NCI-H345 treated with DMSO at 0.1 percent for 48 hours (cell line): ENCODE measurements at regions not wholly inside any gene's neighbourhood (a gene's known extent, or its start where the extent isn't known, plus 50 kb on each side); places are given as distances from the start of the nearest gene placed in this dataset.
"Not testable (repeated sequence)": the region's sequence is repeated elsewhere in the genome, so short reads cannot be mapped to it uniquely, and the experiment has no call there.

ENCODE experiments used
- DNase-seq: peaks from one replicate; lab custom pipeline; 2025; ENCODE audit not compliant: unreplicated experiment; lab: John Stamatoyannopoulos, UW

DNA sequence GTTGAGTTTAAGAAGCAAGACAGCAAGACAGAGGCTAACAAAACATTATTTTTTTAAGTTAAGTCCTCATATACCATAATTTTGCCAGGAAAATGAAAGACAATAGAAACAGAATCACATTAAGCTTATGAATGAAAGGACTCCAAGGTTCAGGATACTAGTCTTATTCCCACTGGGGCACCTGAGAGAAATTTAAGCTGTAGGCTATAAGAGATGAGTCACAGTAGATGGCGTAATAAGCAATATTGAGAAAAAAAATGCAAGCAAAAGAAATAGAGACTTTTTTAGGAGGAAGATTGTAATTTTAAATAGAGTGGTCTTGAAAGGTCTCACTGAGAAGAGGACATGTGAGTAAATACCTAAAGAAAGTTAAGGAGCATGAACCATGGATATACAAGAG is 57.1 kb upstream of the KIF2B start:
- DNase-seq = no peak

DNA sequence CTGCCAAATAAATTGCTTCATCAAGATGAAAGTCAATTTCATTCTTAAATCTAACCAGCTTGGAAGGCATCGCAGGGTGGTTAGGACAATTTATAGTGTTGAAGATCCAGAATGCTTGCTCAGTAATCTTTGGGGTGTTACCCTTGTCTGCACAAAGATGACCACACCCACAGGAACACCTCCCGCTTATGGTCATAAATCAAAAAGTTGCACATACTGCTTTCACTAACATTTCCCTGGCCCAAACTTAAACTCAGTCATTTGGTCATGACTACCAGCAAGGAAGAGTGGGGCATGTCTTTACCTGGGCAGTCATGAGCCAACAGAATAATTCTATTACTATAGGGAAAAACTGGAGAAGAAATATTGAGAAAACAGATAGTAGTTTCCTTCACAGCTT is 57.6 kb upstream of the KIF2B start:
- DNase-seq = no peak

DNA sequence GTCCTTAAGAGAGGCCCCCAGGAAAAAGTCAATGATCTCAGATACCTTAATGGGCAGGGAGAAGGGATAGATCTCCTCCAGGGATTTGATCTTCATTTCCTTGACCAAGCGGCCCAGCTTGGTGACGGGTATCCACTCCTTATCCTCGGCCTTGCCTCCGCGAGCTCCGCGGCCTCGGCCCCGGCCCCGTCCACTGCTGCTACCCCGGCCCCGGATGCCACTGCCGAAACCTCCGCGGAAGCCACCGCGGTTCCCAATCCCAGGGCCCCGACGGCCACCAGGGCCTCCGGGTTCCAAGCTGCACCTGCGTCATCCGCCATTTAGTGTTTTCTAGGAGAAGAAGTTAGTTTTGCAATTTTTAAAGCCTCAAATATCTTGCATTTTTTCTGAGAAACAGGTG is 65.2 kb upstream of the KIF2B start:
- DNase-seq = no peak

DNA sequence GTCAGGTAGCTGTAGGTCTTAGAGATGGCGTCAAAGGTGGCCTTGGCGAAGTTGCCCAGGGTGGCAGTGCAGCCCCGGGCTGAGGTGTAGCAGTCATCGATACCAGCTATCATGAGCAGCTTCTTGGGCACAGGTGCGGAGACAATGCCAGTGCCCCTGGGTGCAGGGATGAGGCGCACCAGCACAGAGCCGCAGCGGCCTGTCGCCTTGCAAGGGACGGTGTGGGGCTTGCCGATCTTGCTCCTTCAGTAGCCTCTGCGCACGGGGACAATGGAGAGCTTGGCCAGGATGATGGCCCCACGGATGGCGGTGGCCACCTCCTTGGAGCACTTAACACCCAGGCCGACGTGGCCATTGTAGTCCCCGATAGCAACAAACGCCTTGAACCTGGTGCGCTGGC is 65.6 kb upstream of the KIF2B start:
- DNase-seq = not testable (repeated sequence)

DNA sequence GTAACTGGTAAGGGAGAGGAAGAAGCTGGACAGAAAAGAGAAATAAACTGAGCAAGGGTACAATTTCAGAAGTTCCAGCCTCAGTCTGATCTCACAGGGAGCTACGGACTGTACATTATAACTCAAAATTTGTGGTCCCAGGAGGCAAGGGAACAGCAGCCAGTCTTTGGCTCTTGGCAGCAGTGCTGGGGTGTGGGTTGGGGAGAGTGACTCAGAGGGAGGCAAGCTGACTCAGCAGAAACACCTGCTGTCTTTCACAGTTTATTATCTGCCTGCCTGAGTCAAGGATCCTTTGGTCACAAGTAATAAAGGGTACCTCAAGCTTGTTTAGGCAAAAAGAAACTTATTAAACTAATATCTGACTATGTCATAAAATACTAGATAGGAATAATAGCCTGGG is 73.5 kb upstream of the KIF2B start:
- no peak for DNase-seq

DNA sequence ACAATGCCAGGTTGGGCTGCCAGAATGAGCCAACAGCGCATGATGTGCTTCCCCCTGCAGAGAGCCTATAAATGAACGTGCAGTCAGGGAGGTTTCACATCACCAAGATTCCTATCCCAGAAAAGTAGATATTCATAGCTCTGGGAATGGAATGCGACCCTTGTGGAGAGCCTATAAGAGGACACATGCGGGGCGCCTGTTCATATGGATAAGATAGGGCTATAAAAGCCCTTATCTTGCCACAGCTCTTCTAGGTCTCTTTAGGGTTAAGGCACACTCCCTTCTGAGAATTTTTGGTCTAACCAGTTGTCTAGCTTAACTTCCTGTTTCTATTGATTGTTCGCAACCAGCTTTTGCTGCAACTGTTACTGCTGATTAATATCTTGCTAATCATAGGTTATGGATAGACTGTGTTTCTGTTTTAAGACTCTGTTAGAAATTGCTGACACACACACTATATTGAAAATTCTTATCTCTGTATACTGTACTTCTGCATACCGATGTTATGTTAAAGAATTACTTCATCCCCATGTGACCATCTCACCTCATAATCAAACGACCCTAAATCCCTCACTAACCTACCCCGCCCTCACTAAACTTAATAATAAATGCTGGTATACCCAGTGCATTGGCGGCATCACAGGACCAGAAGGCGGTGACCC is 74.4 kb upstream of the KIF2B start:
- DNase-seq = not testable (repeated sequence)

DNA sequence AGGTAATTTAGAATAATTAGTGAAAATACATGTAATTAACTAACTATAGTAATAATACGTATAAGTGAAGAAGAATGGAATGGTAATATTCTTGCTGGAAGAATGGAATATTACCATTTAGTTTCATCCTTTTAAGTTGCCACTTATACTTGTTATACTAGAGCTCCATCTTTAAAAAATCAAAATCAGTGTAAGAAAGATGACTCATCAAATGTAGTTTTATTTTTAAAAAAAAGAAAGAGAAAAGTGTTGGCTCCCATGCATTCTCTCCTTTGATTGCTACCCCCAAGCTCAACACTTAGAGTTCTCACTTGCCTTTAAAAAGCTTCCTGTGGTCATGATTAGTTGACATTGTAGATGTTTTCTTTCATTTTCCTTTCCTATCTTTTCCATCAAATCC is 82.4 kb upstream of the KIF2B start:
- no peak for DNase-seq

DNA sequence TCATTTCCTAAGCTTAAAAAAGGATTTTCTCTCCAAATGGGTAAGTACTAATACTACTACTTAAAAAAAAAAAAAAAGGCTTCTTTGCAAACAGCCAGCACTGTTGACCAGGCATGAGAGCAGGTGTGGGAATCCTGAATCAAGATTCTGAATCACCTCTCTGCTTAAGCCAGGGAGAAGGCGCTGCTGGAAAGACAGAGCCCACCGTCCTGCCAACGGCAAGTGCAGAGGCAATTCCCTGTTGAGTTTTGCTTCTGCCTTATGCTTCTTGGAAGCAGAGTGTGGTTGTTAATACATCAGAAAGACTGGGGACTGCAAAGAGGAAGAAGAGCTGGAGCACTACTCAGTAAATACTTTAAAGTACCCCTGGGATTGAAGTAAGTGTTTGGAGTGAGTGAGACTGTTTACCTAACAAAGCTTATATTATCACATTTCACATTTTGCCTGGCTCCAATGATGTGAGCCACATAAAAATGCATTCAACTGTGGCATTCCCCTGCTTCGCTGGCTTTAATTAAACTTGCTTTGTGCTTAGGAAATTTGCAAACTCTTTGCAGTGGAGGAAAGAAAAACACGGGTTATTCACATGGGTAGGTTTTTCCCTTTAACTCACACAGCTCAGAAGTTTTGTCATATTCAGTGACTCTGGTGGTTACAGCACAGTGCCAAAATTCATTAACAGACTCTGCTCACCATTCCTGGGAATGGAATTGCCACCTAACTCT is 86.0 kb upstream of the KIF2B start:
- DNase-seq = peak; percentile 3

DNA sequence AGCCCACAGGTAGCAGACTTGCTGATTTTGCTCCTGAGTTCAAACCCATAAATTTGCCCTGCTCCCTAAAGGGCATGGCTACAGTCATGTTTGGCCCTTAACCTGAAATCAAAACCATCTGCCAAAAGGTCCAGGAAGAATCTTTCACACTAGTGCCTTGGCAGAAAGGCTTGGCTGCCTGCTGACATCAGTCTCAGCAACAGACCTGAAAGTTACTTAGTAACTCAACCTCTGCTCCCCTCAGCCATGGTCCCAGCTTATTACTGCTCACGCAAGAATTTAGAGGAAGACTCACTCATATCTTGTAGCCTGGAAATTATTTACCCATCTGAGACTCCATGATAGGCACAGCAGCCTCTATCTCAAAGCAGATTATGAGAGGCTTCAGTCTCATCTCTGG is 98.0 kb upstream of the KIF2B start:
- DNase-seq = no peak

DNA sequence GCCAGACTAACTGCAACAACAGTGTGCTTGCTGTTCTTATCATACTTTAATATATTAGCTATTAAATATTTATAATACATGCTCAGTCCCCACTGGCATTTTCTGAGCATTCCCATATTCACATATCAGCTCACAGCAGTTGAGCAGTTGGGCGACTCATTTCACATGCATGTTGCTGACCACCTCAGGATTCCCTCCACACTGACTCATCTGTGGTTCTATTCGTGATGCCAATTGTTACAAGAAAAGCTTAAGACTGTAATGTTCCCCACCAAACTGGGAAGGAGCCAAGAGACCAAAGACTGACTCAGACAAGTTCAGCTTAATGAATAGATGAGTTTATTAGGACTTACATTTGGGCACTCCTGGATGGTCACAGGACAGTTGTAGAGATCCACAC is 100.3 kb upstream of the KIF2B start:
- DNase-seq = no peak

DNA sequence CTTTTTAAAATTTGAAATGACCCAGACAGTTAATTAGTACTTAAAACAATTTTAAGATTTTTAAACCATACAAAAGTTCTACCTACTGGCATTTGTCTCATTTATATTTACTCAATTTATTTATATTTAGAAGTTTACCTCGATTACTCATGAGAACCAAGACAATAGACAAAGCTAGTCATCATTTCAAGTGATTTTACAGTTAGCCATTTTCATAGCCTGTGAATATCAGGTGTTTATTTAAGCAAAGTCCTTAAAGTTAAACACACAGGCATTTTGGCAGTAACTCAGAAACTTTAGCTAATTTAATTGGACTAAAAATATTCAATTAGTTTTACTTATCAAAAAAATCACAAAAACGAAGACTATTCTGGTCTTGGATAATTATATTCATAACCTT is 101.6 kb upstream of the KIF2B start:
- DNase-seq = no peak

DNA sequence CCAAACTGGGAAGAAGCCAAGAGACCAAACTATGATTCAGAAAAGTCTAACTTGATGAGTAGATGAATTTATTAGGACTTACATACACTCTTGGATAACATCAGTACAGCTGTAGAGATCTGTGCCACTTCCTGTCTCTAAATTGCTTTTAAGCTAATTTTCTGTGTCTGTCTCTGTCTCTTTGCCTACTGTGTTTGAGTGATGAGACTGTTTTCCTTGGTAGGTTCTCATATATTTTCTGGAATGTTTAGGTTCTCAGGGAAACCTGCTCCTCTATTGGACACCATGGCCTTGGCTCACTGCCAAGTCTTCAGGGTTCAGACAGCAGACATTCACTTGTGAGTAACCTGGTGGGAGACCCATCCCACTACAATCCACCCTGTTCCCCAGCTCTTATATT is 103.5 kb upstream of the KIF2B start:
- no peak for DNase-seq

DNA sequence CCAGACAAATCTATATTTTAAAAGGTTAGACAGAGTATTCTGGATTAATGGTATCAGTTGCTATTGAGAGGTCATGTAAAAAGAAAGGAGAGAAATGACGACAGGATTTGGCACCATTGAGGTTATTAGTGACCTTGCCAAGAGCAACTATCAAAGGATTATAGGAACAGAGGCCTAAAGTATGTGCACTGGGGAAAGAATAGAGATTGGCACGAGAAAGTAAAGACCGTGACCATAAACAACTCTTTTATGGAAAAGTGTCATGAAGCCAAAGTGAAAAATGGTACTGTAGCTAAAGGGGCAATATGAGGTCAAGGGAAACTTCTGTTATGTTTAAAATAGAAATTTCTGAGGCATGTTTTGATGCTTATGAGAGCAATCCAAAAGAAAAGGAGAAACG is 115.2 kb upstream of the KIF2B start:
- DNase-seq = no peak

DNA sequence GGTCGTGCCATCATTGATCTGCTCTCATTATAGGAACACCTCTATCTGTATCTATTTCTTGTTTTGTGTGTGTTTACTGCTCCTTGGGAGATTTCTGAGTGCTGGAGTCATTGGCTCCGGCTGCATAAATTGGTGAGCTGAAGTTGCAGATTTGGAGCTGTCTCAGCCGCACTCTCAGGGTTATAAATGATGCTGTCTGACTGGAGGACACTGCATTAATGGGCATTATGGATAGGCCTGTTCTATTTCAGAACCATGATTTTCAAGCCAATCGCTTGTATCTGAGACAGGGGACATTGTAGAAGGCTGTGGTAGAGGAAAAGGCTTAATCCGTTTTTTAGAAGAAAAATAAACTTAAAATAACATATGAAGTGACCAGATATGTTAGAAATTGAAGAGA is 126.4 kb upstream of the KIF2B start:
- DNase-seq = no peak

DNA sequence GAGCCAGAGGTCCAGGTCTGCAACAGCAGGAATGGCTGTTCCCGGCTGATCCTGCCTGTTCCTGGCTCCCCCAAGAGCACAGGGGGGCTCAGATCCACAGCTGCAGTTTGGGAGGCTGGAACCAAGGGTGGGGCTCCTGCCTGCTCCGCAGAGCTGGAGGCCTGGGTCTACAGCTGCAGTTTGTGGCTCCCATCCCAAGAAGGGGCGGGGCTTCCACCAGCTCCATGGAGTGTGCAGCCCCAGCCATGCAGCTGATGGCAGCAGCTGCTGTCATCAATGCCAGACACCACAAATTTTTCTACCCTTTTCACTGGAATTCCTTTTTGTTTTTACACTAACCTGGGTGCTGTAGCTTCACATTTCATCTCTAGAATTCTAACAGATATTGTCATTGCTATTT is 135.4 kb upstream of the KIF2B start:
- DNase-seq = no peak

DNA sequence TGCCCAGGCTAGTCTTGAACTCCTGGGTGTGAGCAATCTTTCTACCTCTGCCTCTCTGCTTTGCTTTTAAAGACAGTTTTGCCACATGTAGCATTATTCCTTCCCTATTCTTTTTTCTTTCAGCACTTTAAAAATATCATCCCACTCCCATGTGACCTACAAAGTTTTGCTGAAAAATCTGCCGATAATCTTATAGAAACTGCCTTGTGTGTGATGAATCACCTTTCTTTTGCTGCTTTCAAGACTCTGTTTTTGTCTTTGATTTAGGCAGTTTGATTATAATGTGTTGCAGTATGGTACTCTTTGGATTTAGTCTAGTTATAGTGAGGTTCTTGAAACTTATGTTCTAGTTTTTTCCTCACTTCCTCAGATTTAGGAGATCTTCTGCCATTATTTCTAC is 142.0 kb upstream of the KIF2B start:
- DNase-seq = no peak

DNA sequence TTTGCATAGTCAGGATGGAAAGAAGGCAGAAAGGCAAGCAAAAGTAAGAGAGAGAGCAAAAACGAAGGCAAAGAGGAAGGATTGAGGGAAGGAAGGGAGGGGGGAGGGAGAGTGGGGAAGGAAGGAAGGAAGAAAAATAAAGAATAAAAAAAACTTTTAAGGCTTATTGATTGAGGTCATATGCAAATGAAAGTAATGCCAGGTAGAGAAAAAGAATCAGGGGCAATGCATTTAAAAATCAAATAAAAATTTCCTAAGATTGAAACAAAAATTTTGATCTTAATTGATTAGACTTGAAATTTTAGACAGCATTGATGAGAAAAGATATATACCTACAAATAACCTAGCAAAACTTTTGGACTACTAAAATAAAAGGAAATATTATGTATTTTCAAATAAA is 153.9 kb upstream of the KIF2B start:
- no peak for DNase-seq

DNA sequence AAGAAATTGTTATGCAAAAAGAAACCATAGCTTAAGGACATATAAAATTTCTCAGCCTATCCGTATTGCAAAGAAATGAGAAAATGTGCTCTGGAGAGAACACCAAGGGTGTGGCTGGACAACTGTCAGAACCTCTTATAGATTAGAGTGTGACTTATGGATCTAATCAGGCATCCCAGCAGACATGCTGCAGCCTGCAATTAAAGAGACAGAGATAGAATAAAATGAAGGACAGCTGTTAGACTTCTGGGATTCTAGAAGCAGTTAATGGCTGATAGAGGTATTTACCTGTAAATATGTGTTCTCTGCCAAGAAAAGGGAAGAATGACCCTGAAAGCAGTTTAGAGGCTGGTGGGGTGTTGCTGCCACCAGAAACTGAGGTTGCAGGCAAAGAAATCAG is 160.1 kb upstream of the KIF2B start:
- no peak for DNase-seq

DNA sequence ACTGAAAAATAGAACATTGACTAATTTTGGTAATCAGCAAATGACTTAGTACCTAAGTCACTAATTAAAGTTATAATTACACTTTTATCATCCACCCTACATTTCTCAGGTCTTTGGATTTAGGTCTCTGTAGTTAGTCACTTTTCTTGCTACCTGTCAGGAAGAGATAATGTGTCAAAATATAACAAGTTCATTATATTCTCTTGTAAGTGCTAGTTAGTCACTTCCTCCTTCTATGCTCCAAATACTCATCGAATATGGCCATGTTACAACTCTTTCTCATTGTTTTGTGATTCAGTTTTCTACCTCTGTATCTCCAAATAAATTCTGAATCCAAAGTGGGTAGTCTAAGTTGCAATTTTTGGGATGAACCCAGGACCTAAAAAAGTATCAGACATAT is 163.5 kb upstream of the KIF2B start:
- DNase-seq = no peak

DNA sequence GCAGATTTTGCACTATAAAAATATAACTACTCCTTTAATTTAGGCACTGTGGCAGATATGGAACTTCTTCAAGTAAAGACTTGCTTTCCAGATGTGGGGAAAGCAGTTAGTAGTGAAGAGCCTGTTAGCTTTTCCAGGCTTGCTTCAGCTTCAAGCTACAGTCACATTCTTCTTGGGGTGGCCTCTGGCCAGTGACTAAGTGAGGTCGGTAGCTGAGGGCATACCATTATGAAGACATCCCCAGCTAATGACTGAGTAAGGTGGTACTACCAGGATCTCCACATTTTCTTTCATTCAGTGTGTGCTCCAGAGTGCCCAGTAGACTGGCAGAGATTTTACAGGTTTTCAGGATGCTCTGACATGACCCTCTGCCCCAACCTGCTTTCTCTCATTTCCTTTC is 167.1 kb upstream of the KIF2B start:
- no peak for DNase-seq

DNA sequence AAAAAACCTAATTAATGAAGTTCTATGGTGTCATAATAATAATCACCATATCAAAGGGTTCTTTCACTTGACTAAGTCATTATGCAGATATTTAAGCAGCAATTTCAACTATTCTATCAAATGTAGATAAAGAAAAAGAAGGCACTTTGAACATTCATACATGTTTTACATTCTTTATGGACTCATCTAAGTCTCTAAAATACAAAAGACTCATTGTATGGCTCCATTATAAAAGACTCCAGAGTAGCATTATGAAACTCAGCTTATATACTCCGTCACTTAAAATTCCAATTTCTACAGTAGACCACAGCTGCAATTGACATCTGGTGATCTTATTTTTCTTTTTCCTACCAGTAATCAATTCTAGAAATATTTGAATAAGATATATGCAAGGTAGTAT is 173.5 kb upstream of the KIF2B start:
- DNase-seq = no peak

DNA sequence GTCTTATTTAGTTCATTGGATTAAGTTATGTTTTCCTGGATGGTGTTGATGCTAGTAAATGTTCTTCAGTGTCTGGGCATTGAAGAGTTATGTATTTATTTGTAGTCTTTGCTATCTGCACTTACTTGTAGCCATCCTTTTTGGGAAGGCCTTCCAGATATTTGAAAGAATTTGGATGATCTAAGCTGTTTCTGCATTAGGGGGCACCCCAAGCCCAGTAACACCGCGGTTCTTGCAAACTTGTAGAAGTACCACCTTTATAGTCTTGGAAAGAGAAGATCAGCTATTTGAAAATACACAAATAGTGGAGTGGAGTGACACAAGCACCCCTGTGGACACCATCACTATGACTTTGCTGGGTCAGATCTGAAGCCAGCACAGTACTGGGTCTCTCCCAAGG is 175.9 kb upstream of the KIF2B start:
- DNase-seq = no peak

DNA sequence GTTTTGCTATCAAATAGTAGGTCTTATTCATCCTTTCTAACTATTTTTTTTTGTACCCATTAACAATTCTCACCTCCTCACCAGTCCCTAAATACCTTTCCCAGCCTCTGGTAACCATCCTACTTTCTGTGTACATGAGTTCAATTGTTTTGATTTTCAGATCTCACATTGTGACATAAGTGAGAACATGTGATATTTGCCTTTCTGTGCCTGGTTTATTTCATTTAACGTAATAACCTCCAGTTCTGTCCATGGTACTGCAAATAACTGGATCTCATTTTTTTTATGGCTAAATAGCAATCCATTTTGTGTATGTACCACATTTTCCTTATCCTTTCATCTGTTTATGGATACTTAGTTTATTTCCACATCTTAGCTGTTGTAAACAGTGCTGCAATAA is 181.9 kb upstream of the KIF2B start:
- DNase-seq = no peak
